HEK293T (cell line): ENCODE measurements at regions not wholly inside any gene's neighbourhood (a gene's known extent, or its start where the extent isn't known, plus 50 kb on each side); places are given as distances from the start of the nearest gene placed in this dataset.
A peak's percentile ranks its signal among the peaks of the same experiment; 100 is the strongest.

Experiments used
- CTCF ChIA-PET: fragments of 350-600 bp; formaldehyde crosslinking; extraction: SDS; loops from one replicate; lab custom pipeline; 2021; ENCODE audit warnings: antibody characterized with exemption, inconsistent platforms; lab: Yijun Ruan, JAX
- POLR2A ChIA-PET: fragments of 350-600 bp; formaldehyde crosslinking; extraction: SDS; loops from one replicate; lab custom pipeline; 2020; ENCODE audit warnings: antibody characterized with exemption, inconsistent platforms; lab: Yijun Ruan, JAX
- DNase-seq: peaks from one replicate; pipeline ENCODE4 v3.0.0; 2012; ENCODE audit warnings: mixed read lengths; ENCODE audit errors: extremely low spot score
- ARNT ChIP-seq: fragments of 450-650 bp; IDR thresholded peaks from 2 replicates; pipeline ENCODE4 v1.6.1; 2017; ENCODE audit warnings: mild to moderate bottlenecking
- BHLHE40 ChIP-seq: fragments of 450-650 bp; IDR thresholded peaks from 2 replicates; pipeline ENCODE4 v1.6.1; 2016; ENCODE audit warnings: mild to moderate bottlenecking, moderate library complexity, borderline replicate concordance
- CTBP1 ChIP-seq: fragments of 450-650 bp; IDR thresholded peaks from 2 replicates; pipeline ENCODE4 v1.6.1; 2016; ENCODE audit warnings: borderline replicate concordance
- ELF4 ChIP-seq: fragments of 450-650 bp; IDR thresholded peaks from 2 replicates; pipeline ENCODE4 v1.6.1; 2017; ENCODE audit warnings: antibody characterized with exemption
- FOXA1 ChIP-seq: fragments of 450-650 bp; IDR thresholded peaks from 2 replicates; pipeline ENCODE4 v1.6.1; 2016; ENCODE audit warnings: mild to moderate bottlenecking
- FOXK2 ChIP-seq: fragments of 450-650 bp; IDR thresholded peaks from 2 replicates; pipeline ENCODE4 v1.6.1; 2016; ENCODE audit warnings: mild to moderate bottlenecking
- FOXM1 ChIP-seq: fragments of 450-650 bp; IDR thresholded peaks from 2 replicates; pipeline ENCODE4 v1.6.1; 2017; ENCODE audit warnings: mild to moderate bottlenecking, borderline replicate concordance
- HDGF ChIP-seq: fragments of 450-650 bp; IDR thresholded peaks from 2 replicates; pipeline ENCODE4 v1.6.1; 2017; ENCODE audit warnings: antibody characterized with exemption, borderline replicate concordance
- L3MBTL2 ChIP-seq: fragments of 450-650 bp; conservative IDR thresholded peaks from 2 replicates; pipeline ENCODE4 v1.6.1; 2016; ENCODE audit warnings: mild to moderate bottlenecking
- LEF1 ChIP-seq: fragments of 450-650 bp; IDR thresholded peaks from 2 replicates; pipeline ENCODE4 v1.6.1; 2017; ENCODE audit warnings: mild to moderate bottlenecking, borderline replicate concordance
- NFRKB ChIP-seq: fragments of 450-650 bp; IDR thresholded peaks from 2 replicates; pipeline ENCODE4 v1.6.1; 2016; ENCODE audit warnings: mild to moderate bottlenecking, moderate library complexity
- SP1 ChIP-seq: fragments of 450-650 bp; IDR thresholded peaks from 2 replicates; pipeline ENCODE4 v1.6.1; 2017
- SUZ12 ChIP-seq: fragments of 450-650 bp; IDR thresholded peaks from 2 replicates; pipeline ENCODE4 v1.6.1; 2016; ENCODE audit warnings: mild to moderate bottlenecking
- TARDBP ChIP-seq: fragments of 450-650 bp; IDR thresholded peaks from 2 replicates; pipeline ENCODE4 v1.6.1; 2016
- ZNF384 ChIP-seq: fragments of 450-650 bp; IDR thresholded peaks from 2 replicates; pipeline ENCODE4 v1.6.1; 2016
- TF ChIP-seq, protein P1 (sequence below): fragments of 450-650 bp; IDR thresholded peaks from 2 replicates; pipeline ENCODE4 v1.6.1; 2016

GRCh38 chr9:7394002-7394774, 405.4 kb downstream of the DMAC1 start:
- ChIA-PET POLR2A (no interaction called here), CTCF (no interaction called here)
- DNase-seq = peak; percentile 10
- TF ChIP-seq FOXA1 = no peak
- no peak for TF ChIP-seq SP1
- no peak for TF ChIP-seq SUZ12
- TF ChIP-seq BHLHE40 = no peak
- no peak for TF ChIP-seq L3MBTL2
- TF ChIP-seq, protein P1, sequence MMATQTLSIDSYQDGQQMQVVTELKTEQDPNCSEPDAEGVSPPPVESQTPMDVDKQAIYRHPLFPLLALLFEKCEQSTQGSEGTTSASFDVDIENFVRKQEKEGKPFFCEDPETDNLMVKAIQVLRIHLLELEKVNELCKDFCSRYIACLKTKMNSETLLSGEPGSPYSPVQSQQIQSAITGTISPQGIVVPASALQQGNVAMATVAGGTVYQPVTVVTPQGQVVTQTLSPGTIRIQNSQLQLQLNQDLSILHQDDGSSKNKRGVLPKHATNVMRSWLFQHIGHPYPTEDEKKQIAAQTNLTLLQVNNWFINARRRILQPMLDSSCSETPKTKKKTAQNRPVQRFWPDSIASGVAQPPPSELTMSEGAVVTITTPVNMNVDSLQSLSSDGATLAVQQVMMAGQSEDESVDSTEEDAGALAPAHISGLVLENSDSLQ = no peak
- no peak for TF ChIP-seq LEF1
- TF ChIP-seq ARNT = no peak
- TF ChIP-seq ZNF384 = no peak
- no peak for TF ChIP-seq ELF4
- TF ChIP-seq NFRKB = no peak
- TF ChIP-seq HDGF = no peak
- no peak for TF ChIP-seq TARDBP
- TF ChIP-seq CTBP1 = no peak

DNA sequence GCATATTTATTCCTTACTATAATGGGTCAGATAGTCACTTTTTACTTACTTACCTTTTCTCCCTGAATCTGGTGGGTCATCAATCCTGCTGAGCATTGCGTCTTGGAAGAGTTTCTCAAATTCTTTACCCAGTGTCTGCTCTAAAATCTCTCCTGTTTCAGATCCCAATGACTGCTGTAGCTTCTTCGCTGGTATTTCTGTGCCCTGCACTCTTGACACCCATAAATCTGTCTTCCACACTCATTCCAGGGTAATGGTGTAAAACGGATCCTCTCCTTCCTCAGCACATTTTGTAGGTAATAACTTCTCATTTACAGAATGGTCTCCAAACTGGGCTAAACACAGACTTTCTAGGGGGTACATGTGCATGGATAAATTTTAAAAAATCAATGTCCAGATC, 407.4 kb downstream of the DMAC1 start:
- no peak for DNase-seq
- ChIA-PET POLR2A (no interaction called here), CTCF (interaction anchor here (1.7 kb wide), 1 partner anchor 10 kb away, joined by 8 read pairs; no protein-coding TSS in a partner anchor)
- TF ChIP-seq, protein P1 = no peak
- TF ChIP-seq FOXK2 (no peak), TARDBP (no peak), HDGF (no peak), NFRKB (no peak), ELF4 (no peak), FOXA1 (no peak), LEF1 (no peak), FOXM1 (no peak), ZNF384 (no peak), BHLHE40 (no peak), CTBP1 (no peak), SUZ12 (no peak), ARNT (no peak)

DNA sequence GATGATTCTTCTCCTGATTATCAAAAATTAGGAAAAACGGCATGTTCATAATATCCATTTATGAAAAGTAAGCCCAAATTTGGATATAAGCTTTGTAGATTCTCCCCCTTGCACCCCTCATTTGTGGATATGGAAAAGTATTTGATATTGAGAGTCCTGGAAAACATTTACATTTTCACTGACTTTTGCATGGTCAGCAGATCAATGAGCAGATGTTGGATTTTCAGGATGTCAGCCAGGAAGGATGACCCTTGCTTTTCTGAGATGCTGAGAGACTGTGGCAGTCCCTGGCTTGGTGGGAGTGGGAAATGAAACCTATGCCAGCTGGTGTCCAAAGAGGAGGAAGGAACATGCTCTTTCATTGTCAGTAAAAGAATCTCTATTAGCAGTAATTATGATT, 410.8 kb downstream of the DMAC1 start:
- CTCF ChIA-PET = interaction anchor here (0.6 kb wide), 1 partner anchor 245 kb away, joined by 3 read pairs; no protein-coding TSS in a partner anchor

DNA sequence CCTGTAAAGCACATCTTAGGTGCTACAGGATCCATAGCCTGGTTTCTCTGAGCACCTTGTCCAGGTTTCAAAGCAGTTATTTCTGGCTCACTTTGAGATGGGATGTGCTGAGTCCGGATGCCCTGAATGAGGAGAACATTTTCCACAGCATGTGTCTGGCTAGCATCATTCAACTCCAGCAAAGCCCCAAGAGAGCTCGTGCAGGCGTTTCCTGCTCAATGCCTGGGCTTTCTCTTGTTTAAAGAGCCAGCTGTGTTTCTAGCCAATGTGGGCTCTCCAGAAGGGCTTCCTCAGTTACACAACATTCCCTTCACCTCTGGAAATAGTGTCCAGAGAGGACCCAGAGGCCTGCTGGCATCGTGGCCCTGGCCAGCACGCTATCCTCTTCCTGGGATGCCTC, 411.7 kb downstream of the DMAC1 start:
- no peak for TF ChIP-seq BHLHE40
- ChIA-PET POLR2A (no interaction called here), CTCF (no interaction called here)
- DNase-seq = no peak

More for the DNA sequence above, 410.8 kb downstream of the DMAC1 start:
- no peak for DNase-seq
- POLR2A ChIA-PET = no interaction called here
- TF ChIP-seq, protein P1 = no peak
- TF ChIP-seq ZNF384 (no peak), TARDBP (no peak), FOXM1 (no peak)

- no peak for TF ChIP-seq LEF1
- no peak for TF ChIP-seq ELF4
- TF ChIP-seq SUZ12 = no peak
- no peak for TF ChIP-seq L3MBTL2
- no peak for TF ChIP-seq CTBP1
- no peak for TF ChIP-seq FOXK2
- TF ChIP-seq ARNT = no peak
- TF ChIP-seq ZNF384 = no peak
- no peak for TF ChIP-seq HDGF
- TF ChIP-seq NFRKB = no peak
- DNase-seq = no peak
- ChIA-PET CTCF (no interaction called here), POLR2A (no interaction called here)
Measured at GRCh38 chr9:7382304-7382703, 417.3 kb downstream of the DMAC1 start.

DNA sequence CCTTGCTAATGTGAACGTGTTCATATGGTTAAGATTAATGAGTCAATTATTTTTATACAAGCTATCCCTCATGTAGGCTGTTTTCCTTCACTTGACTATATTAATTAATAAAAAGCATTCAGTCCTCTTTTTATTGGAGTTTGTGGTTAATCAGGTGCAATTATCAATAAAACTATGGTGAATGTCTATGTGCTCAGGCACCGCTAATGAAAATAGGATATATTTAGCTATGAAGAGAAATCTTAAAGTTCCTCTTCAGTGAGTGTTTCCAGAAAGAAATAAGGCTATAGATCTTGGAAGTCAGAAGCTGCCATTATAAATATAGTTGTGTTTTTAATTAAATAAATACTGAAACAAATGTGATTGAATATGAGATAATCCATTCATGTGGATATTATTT, 422.1 kb downstream of the DMAC1 start:
- TF ChIP-seq SUZ12 = no peak
- no peak for TF ChIP-seq NFRKB
- no peak for TF ChIP-seq ELF4
- TF ChIP-seq L3MBTL2 = no peak
- TF ChIP-seq ARNT = no peak
- no peak for TF ChIP-seq CTBP1
- no peak for TF ChIP-seq FOXA1
- TF ChIP-seq FOXK2 = no peak
- no peak for TF ChIP-seq TARDBP
- TF ChIP-seq HDGF = no peak
- POLR2A ChIA-PET = no interaction called here
- CTCF ChIA-PET = no interaction called here
- no peak for DNase-seq
